Thyroid gland (tissue), 4 donors: ENCODE measurements at regions not wholly inside any gene's neighbourhood (a gene's known extent, or its start where the extent isn't known, plus 50 kb on each side); places are given as distances from the start of the nearest gene placed in this dataset.
"Not testable (repeated sequence)": the region's sequence is repeated elsewhere in the genome, so short reads cannot be mapped to it uniquely, and the experiment has no call there.

Experiments used
- DNase-seq, 2 donors: peaks; one replicate each; pipeline ENCODE4 v3.0.0-alpha.2; 2019
- H3K27ac ChIP-seq, 3 donors: fragments of 200-600 bp; sonication (generic); 1 replicate in 2 of 3; 2 replicates in 1 of 3; pipeline ENCODE4 v1.5.1; 2016 to 2019; ENCODE audit warnings: mild to moderate bottlenecking in 1 of 3, moderate library complexity in 1 of 3
- H3K27me3 ChIP-seq: fragments of 200-600 bp; sonication (generic); one replicate; pipeline ENCODE4 v1.5.1; 2019
- H3K36me3 ChIP-seq, 2 donors: fragments of 200-600 bp; sonication (generic); one replicate each; pipeline ENCODE4 v1.5.1; 2016 to 2019
- H3K4me1 ChIP-seq, 2 donors: fragments of 200-600 bp; sonication (generic); one replicate each; pipeline ENCODE4 v1.5.1; 2017 to 2019
- H3K4me3 ChIP-seq, 3 donors: fragments of 200-600 bp; sonication (generic); replicated peaks in 1 of 3; 1 replicate in 2 of 3; 2 replicates in 1 of 3; pipeline ENCODE4 v1.5.1; 2016; ENCODE audit warnings: mild to moderate bottlenecking in 1 of 3
- H3K9me3 ChIP-seq: fragments of 200-600 bp; sonication (generic); one replicate; pipeline ENCODE4 v1.5.1; 2017
- POLR2A ChIP-seq, 2 donors: fragments of 450-650 bp; IDR thresholded peaks; one replicate each; pipeline ENCODE4 v1.6.1; 2017; ENCODE audit warnings: antibody characterized with exemption in 2 of 2, mild to moderate bottlenecking in 2 of 2, moderate library complexity in 1 of 2
- WGBS, 2 donors: methylation state at CpG; one replicate each; pipeline ENCODE4 v1.1.5; 2017; 5-methylcytosine and 5-hydroxymethylcytosine counted together
- intact Hi-C: fragments of 100-400 bp; cut with DNase I; formaldehyde crosslinking; loops from one replicate; pipeline ENCODE4 v1.15.1; 2023
- TF ChIP-seq, protein P1 (sequence below), 6 experiments: fragments of 200-600 bp in 3 of 6; fragments of 450-650 bp in 3 of 6; sonication (generic) in 3 of 6; IDR thresholded peaks; one replicate each; pipeline ENCODE4 v1.5.1; 2016 to 2019; ENCODE audit warnings: antibody characterized with exemption in 6 of 6, mild to moderate bottlenecking in 2 of 6, inconsistent platforms in 1 of 6, moderate library complexity in 1 of 6

DNA sequence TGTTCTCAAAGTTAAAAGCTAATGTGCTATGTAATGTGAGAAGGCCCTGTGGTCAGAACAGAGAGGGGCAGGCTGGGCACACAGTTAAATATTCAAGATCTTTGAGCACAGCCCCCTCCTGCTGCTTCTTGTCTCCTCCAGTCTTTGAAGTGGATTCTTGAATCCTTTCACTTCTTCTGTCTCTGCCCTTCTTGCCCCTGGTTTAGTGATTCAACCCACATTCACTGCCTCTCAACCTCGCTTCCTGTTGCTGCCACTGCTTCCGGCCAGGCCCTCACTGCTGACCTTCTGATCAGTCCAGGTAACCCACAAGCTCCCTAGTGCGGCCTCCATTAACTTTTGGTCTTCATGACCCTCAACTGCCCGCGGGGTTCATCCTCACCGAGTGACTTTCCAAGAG lies 417.3 kb upstream of the NOX3 start:
- intact Hi-C loops = no loop called here
- no peak for TF ChIP-seq POLR2A (IDR thresholded peaks at IDR 0.05)
- TF ChIP-seq, protein P1, sequence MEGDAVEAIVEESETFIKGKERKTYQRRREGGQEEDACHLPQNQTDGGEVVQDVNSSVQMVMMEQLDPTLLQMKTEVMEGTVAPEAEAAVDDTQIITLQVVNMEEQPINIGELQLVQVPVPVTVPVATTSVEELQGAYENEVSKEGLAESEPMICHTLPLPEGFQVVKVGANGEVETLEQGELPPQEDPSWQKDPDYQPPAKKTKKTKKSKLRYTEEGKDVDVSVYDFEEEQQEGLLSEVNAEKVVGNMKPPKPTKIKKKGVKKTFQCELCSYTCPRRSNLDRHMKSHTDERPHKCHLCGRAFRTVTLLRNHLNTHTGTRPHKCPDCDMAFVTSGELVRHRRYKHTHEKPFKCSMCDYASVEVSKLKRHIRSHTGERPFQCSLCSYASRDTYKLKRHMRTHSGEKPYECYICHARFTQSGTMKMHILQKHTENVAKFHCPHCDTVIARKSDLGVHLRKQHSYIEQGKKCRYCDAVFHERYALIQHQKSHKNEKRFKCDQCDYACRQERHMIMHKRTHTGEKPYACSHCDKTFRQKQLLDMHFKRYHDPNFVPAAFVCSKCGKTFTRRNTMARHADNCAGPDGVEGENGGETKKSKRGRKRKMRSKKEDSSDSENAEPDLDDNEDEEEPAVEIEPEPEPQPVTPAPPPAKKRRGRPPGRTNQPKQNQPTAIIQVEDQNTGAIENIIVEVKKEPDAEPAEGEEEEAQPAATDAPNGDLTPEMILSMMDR (IDR thresholded peaks at IDR 0.05) = no peak
- H3K4me1 ChIP-seq = no peaks in the 10 kb centered on the region
- WGBS, 2 donors = 87 to 94% methylated on average over 6 of the region's 6 CpGs
- no peaks in the 10 kb centered on the region for H3K9me3 ChIP-seq
- no peak overlapping the region for H3K4me3 ChIP-seq
- DNase-seq = no peak
- H3K36me3 ChIP-seq = no peaks in the 10 kb centered on the region
- H3K27ac ChIP-seq = no peak overlapping the region
- no peaks in the 10 kb centered on the region for H3K27me3 ChIP-seq

DNA sequence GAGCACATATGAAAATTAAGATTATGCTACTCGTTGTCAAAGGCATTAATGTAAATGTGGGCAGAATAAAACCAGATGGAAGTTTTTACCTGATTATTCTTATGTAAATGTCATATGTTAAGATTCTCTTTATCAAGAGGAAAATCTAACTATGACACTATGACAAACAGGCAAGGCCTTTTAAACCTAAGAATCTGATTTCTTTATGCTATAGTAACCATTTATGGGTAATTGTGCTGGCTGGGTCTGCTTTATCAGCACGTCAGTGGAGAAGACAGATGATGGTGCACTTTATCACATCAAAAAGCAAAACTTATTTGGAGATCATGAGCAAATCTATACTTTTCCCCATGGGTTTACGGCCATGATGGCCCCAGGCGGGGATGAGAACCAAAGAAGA lies 412.0 kb upstream of the NOX3 start:
- TF ChIP-seq, protein P1 (IDR thresholded peaks at IDR 0.05) = no peak
- TF ChIP-seq POLR2A (IDR thresholded peaks at IDR 0.05) = no peak
- no peak overlapping the region for H3K27ac ChIP-seq
- intact Hi-C loops = no loop called here
- no peaks in the 10 kb centered on the region for H3K4me1 ChIP-seq
- DNase-seq = no peak
- H3K4me3 ChIP-seq = no peak overlapping the region
- no peaks in the 10 kb centered on the region for H3K9me3 ChIP-seq
- 85 to 91% methylated on average over 4 of the region's 4 CpGs for WGBS, 2 donors
- H3K36me3 ChIP-seq = no peaks in the 10 kb centered on the region
- no peaks in the 10 kb centered on the region for H3K27me3 ChIP-seq

DNA sequence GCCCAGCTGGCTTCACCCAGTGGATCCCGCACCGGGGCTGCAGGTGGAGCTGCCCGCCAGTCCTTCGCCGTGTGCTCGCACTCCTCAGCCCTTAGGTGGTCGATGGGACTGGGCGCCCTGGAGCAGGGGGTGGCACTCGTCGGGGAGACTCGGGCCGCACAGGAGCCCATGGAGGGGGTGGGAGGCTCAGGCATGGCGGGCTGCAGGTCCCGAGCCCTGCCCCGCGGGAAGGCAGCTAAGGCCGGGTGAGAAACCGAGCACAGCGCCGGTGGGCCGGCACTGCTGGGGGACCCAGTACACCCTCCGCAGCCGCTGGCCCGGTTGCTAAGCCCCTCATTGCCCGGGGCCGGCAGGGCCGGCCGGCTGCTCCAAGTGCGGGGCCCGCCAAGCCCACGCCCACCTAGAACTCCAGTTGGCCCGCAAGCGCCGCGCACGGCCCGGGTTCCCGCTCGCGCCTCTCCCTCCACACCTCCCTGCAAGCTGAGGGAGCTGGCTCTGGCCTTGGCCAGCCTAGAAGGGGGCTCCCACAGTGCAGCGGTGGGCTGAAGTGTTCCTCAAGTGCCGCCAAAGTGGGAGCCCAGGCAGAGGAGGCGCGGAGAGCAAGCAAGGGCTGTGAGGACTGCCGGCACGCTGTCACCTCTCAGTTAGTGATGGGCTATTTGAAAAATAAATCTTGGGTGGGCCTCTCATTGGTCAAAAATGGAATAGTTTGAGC lies 411.2 kb upstream of the NOX3 start:
- WGBS, 2 donors = 95 to 97% methylated on average over 13 to 30 of the region's 46 CpGs
- intact Hi-C loops, H3K4me3 ChIP-seq: not testable (repeated sequence)

DNA sequence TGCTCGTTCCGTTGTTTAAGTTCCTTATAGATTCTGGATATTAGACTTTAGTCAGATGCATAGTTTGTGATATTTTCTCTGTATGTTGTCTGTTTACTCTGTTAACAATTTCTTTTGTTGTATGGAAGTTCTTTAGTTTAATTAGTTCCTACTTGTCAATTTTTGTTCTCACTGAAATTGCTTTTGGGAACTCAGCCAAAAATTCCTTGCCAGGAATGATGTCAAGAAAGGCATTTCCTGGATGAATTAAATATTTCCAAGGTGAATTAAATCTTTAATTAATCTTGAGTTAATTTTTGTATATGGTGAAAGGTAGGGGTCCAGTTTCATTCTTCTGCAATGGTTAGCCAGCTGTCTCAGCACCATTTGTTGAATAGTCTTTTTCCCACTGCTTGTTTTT lies 406.2 kb upstream of the NOX3 start:
- Histone ChIP-seq H3K27ac (no peak overlapping the region), H3K4me1 (no peaks in the 10 kb centered on the region), H3K4me3 (no peak overlapping the region), H3K9me3 (no peaks in the 10 kb centered on the region), H3K27me3 (no peaks in the 10 kb centered on the region), H3K36me3 (no peaks in the 10 kb centered on the region)
- TF ChIP-seq, protein P1 (IDR thresholded peaks at IDR 0.05) = no peak
- TF ChIP-seq POLR2A (IDR thresholded peaks at IDR 0.05) = no peak
- no peak for DNase-seq
- intact Hi-C loops = no loop called here
- 90 to 97% methylated on average over 2 of the region's 2 CpGs for WGBS, 2 donors

More for the DNA sequence above, 411.2 kb upstream of the NOX3 start:
- not testable (repeated sequence) for H3K27me3 ChIP-seq, H3K27ac ChIP-seq, DNase-seq, H3K9me3 ChIP-seq, H3K36me3 ChIP-seq, H3K4me1 ChIP-seq

DNA sequence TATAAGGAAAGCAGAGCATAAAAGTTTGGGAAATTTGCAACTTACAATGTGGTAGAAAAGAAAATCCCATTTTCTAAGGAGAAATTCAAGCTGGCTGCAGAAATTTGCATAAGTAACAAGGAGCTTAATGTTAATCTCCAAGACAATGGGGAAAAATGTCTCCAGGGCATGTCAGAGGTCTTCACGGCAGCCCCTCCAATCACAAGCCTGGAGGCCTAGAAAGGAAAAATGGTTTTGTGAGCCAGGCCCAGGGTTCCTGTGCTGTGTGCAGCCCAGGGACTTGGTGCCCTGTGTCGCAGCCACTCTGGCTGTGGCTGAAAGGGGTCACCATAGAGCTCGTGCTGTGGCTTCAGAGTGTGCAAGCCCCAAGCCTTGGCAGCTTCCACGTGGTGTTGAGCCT lies 403.3 kb upstream of the NOX3 start:
- H3K36me3 ChIP-seq, H3K9me3 ChIP-seq, intact Hi-C loops, H3K27ac ChIP-seq, DNase-seq, H3K4me1 ChIP-seq, H3K4me3 ChIP-seq, H3K27me3 ChIP-seq: not testable (repeated sequence)
- 78% methylated on average over 3 to 4 of the region's 4 CpGs for WGBS, 2 donors

DNA sequence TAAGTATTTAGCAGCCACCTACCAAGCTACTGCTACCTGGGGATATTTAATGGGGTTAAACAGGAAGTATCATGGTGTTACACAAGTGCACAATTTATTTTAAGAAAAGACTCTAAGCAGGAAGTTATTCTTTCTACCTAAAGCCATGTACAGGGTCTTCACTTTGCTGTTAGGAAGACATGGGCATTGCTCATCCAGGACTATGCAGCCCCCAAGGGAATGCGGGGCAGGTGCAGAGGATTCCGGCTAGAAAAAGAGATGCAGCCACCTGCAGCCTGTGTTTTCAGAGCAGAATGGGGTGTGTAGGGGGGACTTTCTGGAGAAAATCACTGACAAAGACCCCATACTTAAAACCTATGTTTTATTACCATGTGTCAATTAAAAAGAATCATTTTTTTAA lies 399.1 kb upstream of the NOX3 start:
- H3K4me1 ChIP-seq = no peaks in the 10 kb centered on the region
- H3K27ac ChIP-seq = no peak overlapping the region
- intact Hi-C loops = no loop called here
- 89 to 96% methylated on average over 2 of the region's 2 CpGs for WGBS, 2 donors
- TF ChIP-seq, protein P1 (IDR thresholded peaks at IDR 0.05) = no peak
- TF ChIP-seq POLR2A (IDR thresholded peaks at IDR 0.05) = no peak
- no peaks in the 10 kb centered on the region for H3K36me3 ChIP-seq
- no peak overlapping the region for H3K4me3 ChIP-seq
- DNase-seq = no peak
- no peaks in the 10 kb centered on the region for H3K9me3 ChIP-seq
- no peaks in the 10 kb centered on the region for H3K27me3 ChIP-seq
